ENCODE measurements at regions not wholly inside any gene's neighbourhood (a gene's known extent, or its start where the extent isn't known, plus 50 kb on each side); places are given as distances from the start of the nearest gene placed in this dataset.
"Not testable (repeated sequence)": the region's sequence is repeated elsewhere in the genome, so short reads cannot be mapped to it uniquely, and the experiment has no call there.

- no peak for DNase-seq
Observed at GRCh38 chr12:4191149-4191548, 82.4 kb upstream of the CCND2 start.

- no peak for DNase-seq
Observed at GRCh38 chr12:4190366-4191063, 83.0 kb upstream of the CCND2 start.

DNA sequence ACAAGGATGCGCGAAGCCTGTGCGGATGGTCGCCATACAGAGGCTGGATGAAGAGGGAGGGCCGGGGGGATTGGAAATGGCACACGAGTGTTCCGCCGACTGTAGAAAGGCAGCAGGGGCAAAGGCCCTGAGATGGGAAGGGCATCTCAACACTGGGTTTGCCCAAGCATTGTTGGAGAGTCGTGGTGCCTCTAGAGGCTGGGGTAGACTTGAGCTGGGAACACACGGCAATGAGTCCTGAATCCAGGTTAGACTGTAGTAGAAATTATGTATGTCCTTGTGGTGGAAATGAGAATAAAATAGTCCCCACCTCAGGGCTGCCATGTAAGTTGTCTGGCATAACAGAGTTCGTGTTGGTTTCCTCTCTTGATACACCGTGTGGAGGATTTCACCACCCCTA, 83.8 kb upstream of the CCND2 start:
- DNase-seq = no peak

DNA sequence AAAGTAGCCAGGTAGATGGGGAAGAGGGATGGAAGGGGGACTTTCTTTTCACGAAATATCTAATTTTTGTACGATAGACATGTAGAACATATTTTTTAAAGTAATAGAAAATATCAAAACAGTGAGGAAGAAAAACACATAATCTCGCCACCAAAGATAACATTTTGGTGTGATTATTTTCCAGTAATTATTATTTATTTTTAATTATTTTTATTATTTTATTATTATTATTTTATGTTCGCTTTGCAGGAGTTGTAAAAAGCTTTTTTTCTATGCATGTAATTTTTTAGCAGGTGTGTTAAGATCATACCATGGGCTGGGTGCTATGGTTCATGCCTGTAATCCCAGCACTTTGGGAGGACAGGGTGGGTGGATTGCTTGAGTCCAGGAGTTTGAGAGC, 85.6 kb upstream of the CCND2 start:
- no peak for DNase-seq

- not testable (repeated sequence) for DNase-seq
Observed at GRCh38 chr12:4187315-4187714, 86.2 kb upstream of the CCND2 start.

GRCh38 chr12:4178424-4179170, 95.0 kb upstream of the CCND2 start:
- no peak for DNase-seq

DNA sequence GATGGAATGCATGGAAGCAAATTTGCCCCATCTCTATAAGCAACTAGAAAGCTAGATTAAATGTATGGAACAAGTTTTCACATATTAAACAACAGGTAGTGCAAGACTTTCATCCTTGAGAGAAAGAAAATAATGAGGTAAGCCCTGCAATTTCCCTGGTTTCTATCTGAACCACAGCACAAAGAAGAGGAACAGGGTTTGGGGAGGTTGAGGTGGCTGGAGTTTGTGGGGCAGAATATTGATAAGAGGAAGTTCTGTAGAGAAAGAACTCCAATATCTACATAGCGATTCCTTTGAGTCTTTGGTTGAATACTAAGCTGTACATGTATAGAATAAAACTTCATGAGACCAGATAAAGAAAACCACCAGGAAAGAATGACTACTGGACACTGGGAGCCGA, 96.3 kb upstream of the CCND2 start:
- DNase-seq = no peak

- no peak for DNase-seq
Observed at GRCh38 chr12:4176168-4176567, 97.4 kb upstream of the CCND2 start.

DNA sequence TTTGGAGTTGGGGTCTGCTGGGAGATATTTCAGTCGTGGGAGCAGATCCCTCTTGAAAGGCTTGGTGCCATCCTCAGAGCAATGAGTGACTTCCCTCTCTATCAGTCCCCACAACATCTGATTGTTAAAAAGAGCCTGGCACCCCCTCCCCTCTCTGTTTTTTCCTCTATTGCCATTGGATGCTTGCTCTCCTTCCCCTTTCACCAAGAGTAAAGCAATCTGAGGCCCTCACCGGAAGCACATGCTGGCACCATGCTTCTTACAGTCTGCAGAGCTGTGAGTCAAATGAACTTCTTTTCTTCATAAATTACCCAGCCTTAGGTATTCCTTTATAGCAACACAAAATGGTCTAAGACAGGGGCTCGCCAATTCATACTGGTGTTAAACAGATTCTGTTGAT, 99.1 kb upstream of the CCND2 start:
- DNase-seq = no peak

DNA sequence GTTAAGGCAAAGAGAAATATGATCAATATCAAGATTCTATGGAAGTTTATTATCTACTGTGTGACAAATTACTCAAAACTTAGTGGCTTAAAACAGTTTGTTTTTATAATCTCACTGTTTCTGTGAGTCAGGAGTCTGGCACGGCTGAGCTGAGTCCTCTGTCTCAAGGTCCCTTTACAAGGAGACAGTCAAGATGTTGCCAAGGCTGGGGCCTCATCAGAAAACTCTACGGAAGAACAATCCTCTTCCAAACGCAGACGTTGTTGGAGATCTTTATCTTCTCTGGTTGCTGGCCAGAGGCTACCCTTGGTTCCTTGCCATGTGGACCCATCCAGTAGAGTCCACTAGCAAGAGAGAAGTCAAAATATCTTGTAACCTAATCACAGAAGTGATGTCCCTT, 100.6 kb upstream of the CCND2 start:
- no peak for DNase-seq

- DNase-seq = no peak
Observed at GRCh38 chr12:4171742-4172141, 101.8 kb upstream of the CCND2 start.

DNA sequence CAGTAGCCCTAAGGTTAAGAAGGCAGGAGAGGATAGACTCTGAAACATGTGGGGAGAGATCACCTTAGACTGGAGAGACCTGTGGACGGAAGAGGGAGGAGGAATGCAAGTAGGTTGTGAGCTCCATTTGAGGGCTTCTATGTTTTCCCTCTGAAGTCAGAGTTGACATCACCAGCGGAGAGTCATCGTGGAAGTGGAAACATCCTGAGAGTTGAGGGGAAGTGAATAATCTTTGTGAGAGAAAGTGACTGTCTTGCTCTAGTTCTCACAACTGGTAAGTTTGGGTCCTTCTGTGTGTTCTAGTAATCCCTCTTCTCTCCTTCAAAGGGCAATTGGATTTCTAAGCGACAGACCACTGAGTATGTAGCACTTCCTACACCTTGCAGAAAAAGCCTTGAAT, 103.6 kb upstream of the CCND2 start:
- no peak for DNase-seq

GRCh38 chr12:4169531-4169930, 104.0 kb upstream of the CCND2 start:
- no peak for DNase-seq

DNA sequence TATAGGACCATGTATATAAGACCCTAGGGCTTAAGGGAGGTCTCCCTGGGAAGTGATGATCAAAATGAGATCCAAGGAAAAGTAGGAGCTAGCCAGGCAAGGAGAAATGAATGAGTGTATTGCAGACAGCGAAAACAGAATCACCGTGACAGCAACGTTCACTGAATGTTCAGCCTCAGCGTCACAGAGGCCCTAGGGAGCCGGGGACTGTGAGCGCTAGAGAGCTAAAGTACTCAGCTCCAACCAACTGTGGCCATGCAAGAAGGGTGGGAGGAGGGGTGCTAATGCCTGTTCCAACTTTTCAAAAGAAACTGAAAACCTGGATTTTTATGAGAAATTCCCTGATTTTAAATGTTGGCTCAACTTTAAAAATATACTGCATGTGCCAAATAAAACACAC, 105.5 kb upstream of the CCND2 start:
- no peak for DNase-seq

DNA sequence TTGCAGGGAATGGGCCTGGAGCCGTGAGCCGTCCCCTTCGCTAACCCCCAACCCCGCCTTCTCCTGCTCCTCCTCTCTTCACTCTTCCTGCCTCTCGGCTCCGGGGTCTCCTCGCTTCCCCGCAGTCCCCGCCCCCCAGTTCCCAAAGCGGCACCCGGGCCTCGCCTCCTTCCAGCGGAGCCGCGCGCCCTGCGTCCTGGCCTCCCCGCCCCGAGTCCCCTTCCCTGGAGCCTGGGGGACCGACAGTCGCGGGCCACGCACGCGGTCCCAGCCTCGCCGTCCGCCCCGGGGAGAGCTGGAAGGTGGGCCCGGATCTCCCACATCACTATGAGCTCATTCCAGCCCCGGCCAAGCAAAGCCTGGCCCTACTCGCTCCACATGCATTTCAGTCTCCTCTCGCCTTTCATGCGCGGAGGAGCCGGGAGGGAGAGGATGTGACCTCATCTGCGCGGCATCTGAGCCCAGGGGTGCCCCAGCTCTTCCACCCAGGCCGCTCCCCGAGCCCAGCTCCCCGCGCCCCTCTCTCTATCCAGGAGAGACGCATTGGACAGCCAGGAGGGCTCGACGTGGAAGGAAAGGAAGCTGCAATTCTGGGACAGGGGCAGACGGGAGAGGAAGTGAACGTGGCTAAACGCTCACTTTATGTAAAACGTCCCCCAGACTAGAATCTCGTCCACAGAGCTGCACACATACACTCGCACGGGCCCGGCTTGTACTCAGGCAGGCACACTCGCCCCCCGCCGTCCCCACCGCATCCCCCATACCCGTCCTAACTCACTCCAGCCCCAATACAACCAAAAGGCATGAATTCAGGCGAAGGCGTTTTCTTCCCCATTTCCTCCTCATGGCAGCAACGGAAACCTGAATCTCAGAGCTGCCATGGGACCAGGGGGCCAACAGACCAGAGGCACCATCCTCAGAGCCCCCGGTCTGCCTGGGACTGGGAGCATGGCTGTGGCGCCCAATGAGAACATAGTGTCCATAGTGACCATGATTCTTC, 108.7 kb upstream of the CCND2 start:
- DNase-seq = peak; percentile 35

DNA sequence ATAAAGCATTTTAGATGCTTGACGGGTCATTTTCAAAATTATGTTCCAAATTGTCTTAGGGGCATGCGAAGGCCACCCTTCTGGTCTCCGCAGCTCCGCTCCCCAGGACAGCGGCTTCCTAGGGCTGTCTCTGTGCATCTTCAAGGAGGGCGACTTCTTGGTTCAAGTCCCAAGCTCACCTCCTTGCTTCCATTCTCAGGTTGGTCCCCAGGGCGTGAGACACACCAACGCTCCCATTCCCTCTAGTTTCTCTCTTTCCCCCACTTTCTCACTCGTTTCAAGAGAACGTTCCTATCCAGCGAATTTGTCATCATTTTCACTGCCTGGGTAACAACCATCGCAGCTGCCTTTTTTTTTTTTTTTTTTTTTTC, 109.4 kb upstream of the CCND2 start:
- no peak for DNase-seq

- DNase-seq = no peak
Observed at GRCh38 chr12:4161718-4162117, 111.8 kb upstream of the CCND2 start.

- no peak for DNase-seq
Observed at GRCh38 chr12:4160314-4161040, 113.1 kb upstream of the CCND2 start.

DNA sequence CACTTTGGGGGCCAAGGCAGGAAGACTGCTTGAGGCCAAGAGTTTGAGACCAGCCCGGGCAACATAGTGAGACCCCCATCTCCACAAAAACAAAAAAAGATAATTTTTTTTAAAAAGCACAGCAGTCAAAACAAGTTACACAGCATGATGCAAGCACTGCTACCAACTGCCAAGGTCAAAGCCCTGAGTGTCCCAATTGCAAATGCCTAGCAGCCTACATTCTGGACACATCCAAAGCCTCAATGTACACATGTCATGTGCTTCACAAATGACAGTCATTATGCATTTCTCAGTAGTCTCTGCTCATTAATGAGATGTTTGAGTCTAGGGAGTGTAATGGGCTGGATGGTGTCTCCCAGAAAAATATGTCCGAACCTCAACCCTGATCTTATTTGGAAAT, 113.7 kb upstream of the CCND2 start:
- no peak for DNase-seq

GRCh38 chr12:4158306-4158705, 115.3 kb upstream of the CCND2 start:
- DNase-seq = no peak

- DNase-seq = no peak
Observed at GRCh38 chr12:4157122-4157521, 116.4 kb upstream of the CCND2 start.

DNA sequence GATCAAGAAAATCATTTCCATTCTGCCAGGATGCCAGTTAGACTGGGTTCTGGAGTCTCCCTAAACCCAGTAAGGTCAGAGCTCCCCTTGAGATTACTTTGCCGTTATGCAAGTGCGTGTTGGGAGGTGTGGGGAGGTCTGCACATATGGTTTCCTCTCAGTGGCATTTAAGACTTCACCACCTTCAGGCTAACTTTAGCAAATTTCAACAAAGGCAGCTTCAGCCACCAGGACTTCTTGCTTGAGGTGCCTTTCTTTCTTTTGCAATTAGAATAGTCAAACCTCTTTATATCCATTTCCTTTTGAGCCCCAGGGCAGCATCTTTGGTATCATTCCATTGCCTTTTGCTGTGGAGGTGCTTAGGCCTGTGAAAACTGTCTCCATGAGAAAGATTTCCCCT, 117.2 kb upstream of the CCND2 start:
- no peak for DNase-seq
